Mucosa of descending colon (tissue), 3 donors: ENCODE measurements at regions not wholly inside any gene's neighbourhood (a gene's known extent, or its start where the extent isn't known, plus 50 kb on each side); places are given as distances from the start of the nearest gene placed in this dataset.

ENCODE experiments used
- ATAC-seq: fragments of 200-7000 bp; cut with Tn5 transposase; one replicate; pipeline ENCODE4 v1.9.1; 2020; ENCODE audit warnings: mild to moderate bottlenecking, moderate library complexity
- DNase-seq, 3 donors: peaks; one replicate each; pipeline ENCODE4 v3.0.0-alpha.2; 2020
- H3K36me3 ChIP-seq: fragments of 200-600 bp; one replicate; pipeline ENCODE4 v1.8.0; 2021; ENCODE audit warnings: low read depth, mild to moderate bottlenecking
- H3K4me1 ChIP-seq: fragments of 200-600 bp; one replicate; pipeline ENCODE4 v1.8.0; 2021; ENCODE audit warnings: low read depth, mild to moderate bottlenecking
- H3K4me3 ChIP-seq: fragments of 200-600 bp; one replicate; pipeline ENCODE4 v1.8.0; 2021; ENCODE audit warnings: mild to moderate bottlenecking
- H3K9me3 ChIP-seq: fragments of 200-600 bp; one replicate; pipeline ENCODE4 v1.8.0; 2021; ENCODE audit warnings: mild to moderate bottlenecking
- intact Hi-C, 2 donors: fragments of 100-400 bp; cut with DNase I in 1 of 2; cut with micrococcal nuclease in 1 of 2; formaldehyde crosslinking; loops; one replicate each; pipeline versions ENCODE4 v1.11.0 to v1.11.1; 2022; cut with DNase I, micrococcal nuclease
- TF ChIP-seq, protein P1 (sequence below): fragments of 200-600 bp; IDR thresholded peaks from one replicate; pipeline ENCODE4 v1.8.0; 2022; ENCODE audit warnings: antibody characterized with exemption, mild to moderate bottlenecking
- donor health status: DM: no; HTN: no; CAD: no; lungs with moderate emphysema.
- donor health status: DM: no; HTN: no; CAD: no.
- donor health status: DM: no; HTN: yes; CAD: no.

- Histone ChIP-seq H3K36me3 (no peaks in the 10 kb centered on the region), H3K4me1 (no peaks in the 10 kb centered on the region), H3K4me3 (no peak overlapping the region), H3K9me3 (no peaks in the 10 kb centered on the region)
- intact Hi-C loops = no loop called here
- ATAC-seq = no peak
- TF ChIP-seq, protein P1, sequence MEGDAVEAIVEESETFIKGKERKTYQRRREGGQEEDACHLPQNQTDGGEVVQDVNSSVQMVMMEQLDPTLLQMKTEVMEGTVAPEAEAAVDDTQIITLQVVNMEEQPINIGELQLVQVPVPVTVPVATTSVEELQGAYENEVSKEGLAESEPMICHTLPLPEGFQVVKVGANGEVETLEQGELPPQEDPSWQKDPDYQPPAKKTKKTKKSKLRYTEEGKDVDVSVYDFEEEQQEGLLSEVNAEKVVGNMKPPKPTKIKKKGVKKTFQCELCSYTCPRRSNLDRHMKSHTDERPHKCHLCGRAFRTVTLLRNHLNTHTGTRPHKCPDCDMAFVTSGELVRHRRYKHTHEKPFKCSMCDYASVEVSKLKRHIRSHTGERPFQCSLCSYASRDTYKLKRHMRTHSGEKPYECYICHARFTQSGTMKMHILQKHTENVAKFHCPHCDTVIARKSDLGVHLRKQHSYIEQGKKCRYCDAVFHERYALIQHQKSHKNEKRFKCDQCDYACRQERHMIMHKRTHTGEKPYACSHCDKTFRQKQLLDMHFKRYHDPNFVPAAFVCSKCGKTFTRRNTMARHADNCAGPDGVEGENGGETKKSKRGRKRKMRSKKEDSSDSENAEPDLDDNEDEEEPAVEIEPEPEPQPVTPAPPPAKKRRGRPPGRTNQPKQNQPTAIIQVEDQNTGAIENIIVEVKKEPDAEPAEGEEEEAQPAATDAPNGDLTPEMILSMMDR = no peak
- no peak for DNase-seq
These were observed 429.2 kb downstream of the TDRD15 start for GRCh38 chr2:21552981-21553380.

DNA sequence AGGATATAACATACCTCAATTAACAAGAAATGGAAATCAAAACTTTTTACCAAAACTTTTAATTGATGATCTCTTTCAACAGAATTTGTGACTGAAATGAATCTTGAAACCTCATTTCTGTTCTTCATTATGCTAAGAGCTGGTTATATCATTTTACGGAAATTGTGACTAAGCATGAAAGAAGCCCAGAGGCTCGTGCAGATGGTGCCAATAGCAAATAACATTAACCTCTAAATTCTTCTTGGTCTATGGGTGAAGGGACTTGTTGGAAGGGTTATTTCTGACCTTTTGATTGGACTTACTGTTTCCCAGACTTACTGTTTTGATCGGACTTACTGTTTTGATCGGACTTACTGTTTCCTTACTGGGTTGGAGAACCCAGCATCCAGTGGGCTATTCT, 435.6 kb downstream of the TDRD15 start:
- no peak for ATAC-seq
- no peak overlapping the region for H3K4me3 ChIP-seq
- no peak for DNase-seq
- intact Hi-C loops = no loop called here
- no peaks in the 10 kb centered on the region for H3K9me3 ChIP-seq
- H3K36me3 ChIP-seq = no peaks in the 10 kb centered on the region
- TF ChIP-seq, protein P1 = no peak
- no peaks in the 10 kb centered on the region for H3K4me1 ChIP-seq

GRCh38 chr2:21561965-21562364, 438.2 kb downstream of the TDRD15 start:
- ATAC-seq = no peak
- Histone ChIP-seq H3K4me1 (no peaks in the 10 kb centered on the region), H3K36me3 (no peaks in the 10 kb centered on the region), H3K9me3 (no peaks in the 10 kb centered on the region), H3K4me3 (no peak overlapping the region)
- no peak for DNase-seq
- TF ChIP-seq, protein P1 = no peak
- intact Hi-C loops = no loop called here

- ATAC-seq (no peak), DNase-seq (no peak)
- Histone ChIP-seq H3K9me3 (no peaks in the 10 kb centered on the region), H3K4me1 (no peaks in the 10 kb centered on the region), H3K4me3 (no peak overlapping the region), H3K36me3 (no peaks in the 10 kb centered on the region)
- intact Hi-C loops = no loop called here
- TF ChIP-seq, protein P1 = no peak
These were observed 443.6 kb downstream of the TDRD15 start for GRCh38 chr2:21567395-21567794.

DNA sequence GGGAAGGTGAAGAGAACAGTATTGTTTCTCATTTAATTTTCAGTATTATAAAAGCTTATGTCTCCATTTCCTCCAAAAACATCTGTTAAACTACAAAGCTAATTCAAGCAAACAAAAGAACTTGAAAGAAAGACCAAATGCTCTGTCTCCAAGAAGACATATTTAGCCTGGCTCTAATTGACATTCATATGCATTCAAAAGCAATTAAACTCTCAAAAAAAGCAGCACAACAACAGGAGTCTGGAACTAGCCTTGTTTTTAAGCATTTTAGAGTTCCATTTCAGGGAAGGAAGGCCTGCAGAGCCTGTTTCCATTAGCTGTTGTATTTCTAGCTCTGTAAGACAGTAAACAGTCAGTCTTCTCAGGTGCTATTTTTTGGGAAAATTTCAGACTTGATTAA, 447.9 kb downstream of the TDRD15 start:
- H3K36me3 ChIP-seq = no peaks in the 10 kb centered on the region
- TF ChIP-seq, protein P1 = no peak
- H3K9me3 ChIP-seq = no peaks in the 10 kb centered on the region
- H3K4me3 ChIP-seq = no peak overlapping the region
- H3K4me1 ChIP-seq = no peaks in the 10 kb centered on the region
- ATAC-seq (no peak), DNase-seq (no peak)
- intact Hi-C loops = no loop called here

- intact Hi-C loops = no loop called here
- H3K36me3 ChIP-seq = no peaks in the 10 kb centered on the region
- H3K4me3 ChIP-seq = no peak overlapping the region
- no peaks in the 10 kb centered on the region for H3K4me1 ChIP-seq
- H3K9me3 ChIP-seq = no peaks in the 10 kb centered on the region
- ATAC-seq (no peak), DNase-seq (no peak)
- TF ChIP-seq, protein P1 = no peak
These were observed 456.6 kb downstream of the TDRD15 start for GRCh38 chr2:21580391-21580790.
